H1 (cell line): ENCODE measurements at regions not wholly inside any gene's neighbourhood (a gene's known extent, or its start where the extent isn't known, plus 50 kb on each side); places are given as distances from the start of the nearest gene placed in this dataset.

Experiments
- EZH2 ChIP-seq: fragments of 200-600 bp; sonication (generic); IDR thresholded peaks from 2 replicates; pipeline ENCODE4 v1.7.1; 2012; ENCODE audit warnings: low read depth, mild to moderate bottlenecking, moderate library complexity, low read length, inconsistent platforms; ENCODE audit not compliant: severe bottlenecking
- TEAD4 ChIP-seq: IDR thresholded peaks from 2 replicates; pipeline ENCODE4 v1.6.1; 2012; ENCODE audit warnings: low read depth, low read length, inconsistent platforms, mixed read lengths
- TF ChIP-seq, protein P1 (sequence below): IDR thresholded peaks from 2 replicates; pipeline ENCODE4 v1.6.1; 2011; ENCODE audit warnings: low read length, improper control_type of control experiment
- TF ChIP-seq, protein P2 (sequence below), 3 experiments: IDR thresholded peaks; 1 replicate in 2 of 3; 2 replicates in 1 of 3; pipeline versions ENCODE4 v1.5.1 to v1.6.1; 2011; ENCODE audit warnings: low read length in 3 of 3, mild to moderate bottlenecking in 3 of 3, inconsistent platforms in 2 of 3, low read depth in 1 of 3, moderate library complexity in 1 of 3; ENCODE audit not compliant: insufficient read depth in 1 of 3; ENCODE audit errors: control extremely low read depth in 1 of 3

DNA sequence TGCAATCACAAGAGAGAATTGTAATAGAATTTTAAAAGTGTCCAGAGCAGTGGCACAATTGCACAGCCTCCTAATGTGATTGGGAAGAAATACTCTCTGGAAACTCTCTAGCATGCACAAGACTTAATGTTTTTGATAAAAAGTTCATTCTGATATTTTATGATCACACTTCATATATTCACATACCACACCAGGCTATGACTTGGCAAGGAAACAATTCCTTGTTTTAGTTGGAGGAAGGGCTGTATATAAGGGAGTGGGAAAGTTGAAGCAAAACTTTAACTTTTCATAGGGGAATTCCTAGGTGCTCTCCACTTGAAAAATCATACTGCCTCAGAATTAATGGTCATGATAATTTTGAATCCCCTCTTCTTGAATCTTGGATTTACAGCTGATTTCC lies 61.5 kb upstream of the ASB17 start:
- TF ChIP-seq, protein P1, sequence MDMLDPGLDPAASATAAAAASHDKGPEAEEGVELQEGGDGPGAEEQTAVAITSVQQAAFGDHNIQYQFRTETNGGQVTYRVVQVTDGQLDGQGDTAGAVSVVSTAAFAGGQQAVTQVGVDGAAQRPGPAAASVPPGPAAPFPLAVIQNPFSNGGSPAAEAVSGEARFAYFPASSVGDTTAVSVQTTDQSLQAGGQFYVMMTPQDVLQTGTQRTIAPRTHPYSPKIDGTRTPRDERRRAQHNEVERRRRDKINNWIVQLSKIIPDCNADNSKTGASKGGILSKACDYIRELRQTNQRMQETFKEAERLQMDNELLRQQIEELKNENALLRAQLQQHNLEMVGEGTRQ: no peak
- TF ChIP-seq, protein P2, sequence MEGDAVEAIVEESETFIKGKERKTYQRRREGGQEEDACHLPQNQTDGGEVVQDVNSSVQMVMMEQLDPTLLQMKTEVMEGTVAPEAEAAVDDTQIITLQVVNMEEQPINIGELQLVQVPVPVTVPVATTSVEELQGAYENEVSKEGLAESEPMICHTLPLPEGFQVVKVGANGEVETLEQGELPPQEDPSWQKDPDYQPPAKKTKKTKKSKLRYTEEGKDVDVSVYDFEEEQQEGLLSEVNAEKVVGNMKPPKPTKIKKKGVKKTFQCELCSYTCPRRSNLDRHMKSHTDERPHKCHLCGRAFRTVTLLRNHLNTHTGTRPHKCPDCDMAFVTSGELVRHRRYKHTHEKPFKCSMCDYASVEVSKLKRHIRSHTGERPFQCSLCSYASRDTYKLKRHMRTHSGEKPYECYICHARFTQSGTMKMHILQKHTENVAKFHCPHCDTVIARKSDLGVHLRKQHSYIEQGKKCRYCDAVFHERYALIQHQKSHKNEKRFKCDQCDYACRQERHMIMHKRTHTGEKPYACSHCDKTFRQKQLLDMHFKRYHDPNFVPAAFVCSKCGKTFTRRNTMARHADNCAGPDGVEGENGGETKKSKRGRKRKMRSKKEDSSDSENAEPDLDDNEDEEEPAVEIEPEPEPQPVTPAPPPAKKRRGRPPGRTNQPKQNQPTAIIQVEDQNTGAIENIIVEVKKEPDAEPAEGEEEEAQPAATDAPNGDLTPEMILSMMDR (IDR thresholded peaks at IDR 0.05; ENCODE audit: control extremely low read depth in 1 of 3, insufficient read depth in 1 of 3, low read depth in 1 of 3, low read length in 3 of 3): no peak
- no peak for TF ChIP-seq EZH2
- TF ChIP-seq TEAD4: no peak
